GM12878 (cell line): ENCODE measurements at regions not wholly inside any gene's neighbourhood (a gene's known extent, or its start where the extent isn't known, plus 50 kb on each side); places are given as distances from the start of the nearest gene placed in this dataset.

Experiments used
- ATAC-seq: fragments of 200-7000 bp; cut with Tn5 transposase; 3 replicates; pipeline ENCODE4 v1.9.1; 2020; ENCODE audit warnings: mild to moderate bottlenecking, moderate library complexity
- BruUV-seq: library from RNA; stranded (reverse); fragments of 400-500 nt; replicated peaks from 2 replicates; lab custom pipeline; 2021; lab: Mats Ljungman, UMichigan
- CTCF ChIA-PET: fragments of 300-600 bp; sonication (Branson Sonifier 250); formaldehyde crosslinking; extraction: SDS; loops from one replicate; lab custom pipeline; 2021; ENCODE audit warnings: inconsistent platforms; lab: Yijun Ruan, JAX
- POLR2A ChIA-PET: fragments of 350-600 bp; formaldehyde crosslinking; extraction: SDS; loops from one replicate; lab custom pipeline; 2021; ENCODE audit warnings: inconsistent platforms; lab: Charles Lee
- RAD21 ChIA-PET: fragments of 300-600 bp; sonication (Branson Sonifier 250); formaldehyde crosslinking; loops from one replicate; lab custom pipeline; 2023; ENCODE audit warnings: antibody characterized with exemption; ENCODE audit not compliant: unreplicated experiment; lab: Charles Lee
- SMC1A ChIA-PET: fragments of 300-600 bp; sonication (Branson Sonifier 250); formaldehyde crosslinking; loops from one replicate; lab custom pipeline; 2023; ENCODE audit not compliant: unreplicated experiment, uncharacterized antibody; lab: Charles Lee
- DNase-seq: peaks from one replicate; pipeline ENCODE4 v3.0.0-alpha.2; 2011; ENCODE audit warnings: low read depth, low spot score
- FAIRE-seq: peaks from 3 replicates; lab custom pipeline; 2011; peaks lifted over from hg19 to GRCh38; lab: Jason Lieb, UNC
- H2AFZ ChIP-seq: 2 replicates; pipeline ENCODE4 v1.6.0; 2011; ENCODE audit warnings: low read depth, low read length, control low read depth; ENCODE audit not compliant: control insufficient read depth
- H3K27ac ChIP-seq: 2 replicates; pipeline ENCODE4 v1.5.1; 2011; ENCODE audit warnings: control low read depth; ENCODE audit not compliant: control insufficient read depth, insufficient read depth
- H3K27me3 ChIP-seq, 2 experiments: replicated peaks in 1 of 2; 2 replicates each; pipeline versions ENCODE4 v1.6.0 to v1.6.1; 2011; ENCODE audit warnings: low read length in 1 of 2; ENCODE audit not compliant: control insufficient read depth in 2 of 2, insufficient read depth in 2 of 2
- H3K36me3 ChIP-seq, 2 experiments: 2 replicates each; pipeline ENCODE4 v1.5.1; 2011; ENCODE audit warnings: low read length in 1 of 2; ENCODE audit not compliant: control insufficient read depth in 2 of 2, insufficient read depth in 2 of 2
- H3K4me1 ChIP-seq: 2 replicates; pipeline ENCODE4 v1.6.1; 2011; ENCODE audit warnings: mild to moderate bottlenecking, low read length, moderate library complexity, mixed read lengths; ENCODE audit not compliant: control insufficient read depth, insufficient read depth
- H3K4me2 ChIP-seq: 2 replicates; pipeline ENCODE4 v1.6.0; 2011; ENCODE audit warnings: control low read depth; ENCODE audit not compliant: control insufficient read depth, insufficient read depth
- H3K4me3 ChIP-seq: fragments of 200-600 bp; sonication (generic); 2 replicates; pipeline ENCODE4 v1.5.1; 2016
- H3K79me2 ChIP-seq: 2 replicates; pipeline ENCODE4 v1.6.0; 2011; ENCODE audit warnings: low read length; ENCODE audit not compliant: control insufficient read depth, insufficient read depth
- H3K9ac ChIP-seq: 2 replicates; pipeline ENCODE4 v1.8.0; 2011; ENCODE audit warnings: low read length, control low read depth, mixed read lengths; ENCODE audit not compliant: control insufficient read depth, insufficient read depth
- H3K9me3 ChIP-seq: replicated peaks from 3 replicates; pipeline ENCODE4 v1.5.1; 2011; ENCODE audit warnings: mild to moderate bottlenecking, low read length; ENCODE audit not compliant: control insufficient read depth, insufficient read depth
- H4K20me1 ChIP-seq: 2 replicates; pipeline ENCODE4 v1.6.0; 2011; ENCODE audit not compliant: control insufficient read depth, insufficient read depth
- EGR1 ChIP-seq, 2 experiments: IDR thresholded peaks; 1 replicate in 1 of 2; 2 replicates in 1 of 2; pipeline ENCODE4 v1.6.1; 2011 to 2012; ENCODE audit warnings: low read depth in 2 of 2, low read length in 2 of 2, borderline replicate concordance in 1 of 2, mild to moderate bottlenecking in 1 of 2, moderate library complexity in 1 of 2
- EZH2 ChIP-seq: IDR thresholded peaks from 2 replicates; pipeline ENCODE4 v1.6.1; 2012; ENCODE audit warnings: low read depth, mild to moderate bottlenecking, control low read depth, inconsistent platforms, low read length, borderline replicate concordance; ENCODE audit not compliant: control insufficient read depth
- PKNOX1 ChIP-seq: fragments of 450-650 bp; IDR thresholded peaks from 2 replicates; pipeline ENCODE4 v1.6.1; 2016; ENCODE audit warnings: mild to moderate bottlenecking
- USF1 ChIP-seq: IDR thresholded peaks from 2 replicates; pipeline ENCODE4 v1.6.1; 2011; ENCODE audit warnings: borderline replicate concordance, low read depth, mild to moderate bottlenecking, moderate library complexity, mixed read lengths, low read length; ENCODE audit not compliant: insufficient read depth; ENCODE audit errors: extremely low read length
- ZSCAN29 ChIP-seq: fragments of 450-650 bp; IDR thresholded peaks from 2 replicates; pipeline ENCODE4 v1.6.1; 2017; ENCODE audit warnings: mild to moderate bottlenecking, moderate library complexity
- WGBS: methylation state at CpG from one replicate; pipeline ENCODE4 v1.1.6; 2016; ENCODE audit warnings: low lambda C conversion rate; ENCODE audit not compliant: insufficient replicate concordance, insufficient coverage; ENCODE audit errors: missing lambda C conversion rate; 5-methylcytosine and 5-hydroxymethylcytosine counted together
- in situ Hi-C: fragments of 300-500 bp; cut with MboI; formaldehyde crosslinking; loops from 9 replicates; pipeline ENCODE4 v1.14.3; 2018; ENCODE audit warnings: mixed read lengths
- intact Hi-C: fragments of 100-400 bp; cut with micrococcal nuclease; formaldehyde crosslinking; loops from one replicate; pipeline ENCODE4 v1.14.2; 2022; ENCODE audit not compliant: unreplicated experiment
- TF ChIP-seq, protein P1 (sequence below): fragments of 450-650 bp; IDR thresholded peaks from 2 replicates; pipeline ENCODE4 v1.6.1; 2018; ENCODE audit warnings: borderline replicate concordance, mild to moderate bottlenecking; ENCODE audit not compliant: partially characterized antibody

- CTCF ChIA-PET: interaction anchor here (0.9 to 1.3 kb wide), 3 partner anchors 9 to 117 kb away, joined by 3 to 4 read pairs (median 3); no protein-coding TSS in a partner anchor
- ATAC-seq: no peak
Measured at GRCh38 chr10:43913676-43914235, 265.1 kb upstream of the ZNF32 start.

More at GRCh38 chr10:43913676-43914235, 265.1 kb upstream of the ZNF32 start:
- intact Hi-C loops (no loop called here), in situ Hi-C loops (no loop called here)
- H3K79me2 ChIP-seq: no peaks in the 10 kb centered on the region
- ChIA-PET POLR2A (no interaction called here), RAD21 (interaction anchor here (1.0 kb wide), 1 partner anchor 9 kb away, joined by 3 read pairs; no protein-coding TSS in a partner anchor), SMC1A (interaction anchor here (0.9 to 1.1 kb wide), 3 partner anchors 94 to 123 kb away, joined by 3 to 5 read pairs (median 4); no protein-coding TSS in a partner anchor)
- TF ChIP-seq, protein P1, sequence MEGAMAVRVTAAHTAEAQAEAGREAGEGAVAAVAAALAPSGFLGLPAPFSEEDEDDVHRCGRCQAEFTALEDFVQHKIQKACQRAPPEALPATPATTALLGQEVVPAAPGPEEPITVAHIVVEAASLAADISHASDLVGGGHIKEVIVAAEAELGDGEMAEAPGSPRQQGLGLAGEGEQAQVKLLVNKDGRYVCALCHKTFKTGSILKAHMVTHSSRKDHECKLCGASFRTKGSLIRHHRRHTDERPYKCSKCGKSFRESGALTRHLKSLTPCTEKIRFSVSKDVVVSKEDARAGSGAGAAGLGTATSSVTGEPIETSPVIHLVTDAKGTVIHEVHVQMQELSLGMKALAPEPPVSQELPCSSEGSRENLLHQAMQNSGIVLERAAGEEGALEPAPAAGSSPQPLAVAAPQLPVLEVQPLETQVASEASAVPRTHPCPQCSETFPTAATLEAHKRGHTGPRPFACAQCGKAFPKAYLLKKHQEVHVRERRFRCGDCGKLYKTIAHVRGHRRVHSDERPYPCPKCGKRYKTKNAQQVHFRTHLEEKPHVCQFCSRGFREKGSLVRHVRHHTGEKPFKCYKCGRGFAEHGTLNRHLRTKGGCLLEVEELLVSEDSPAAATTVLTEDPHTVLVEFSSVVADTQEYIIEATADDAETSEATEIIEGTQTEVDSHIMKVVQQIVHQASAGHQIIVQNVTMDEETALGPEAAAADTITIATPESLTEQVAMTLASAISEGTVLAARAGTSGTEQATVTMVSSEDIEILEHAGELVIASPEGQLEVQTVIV: no peak
- TF ChIP-seq USF1: no peak
- no peak for TF ChIP-seq EGR1 (IDR thresholded peaks at IDR 0.05; ENCODE audit: borderline replicate concordance in 1 of 2, low read depth in 2 of 2, low read length in 2 of 2)
- no peak for TF ChIP-seq ZSCAN29
- no peak for TF ChIP-seq EZH2
- no peak for TF ChIP-seq PKNOX1
- no peaks in the 10 kb centered on the region for H3K9me3 ChIP-seq
- WGBS: 26% methylated on average over 8 of the region's 8 CpGs
- H3K4me2 ChIP-seq: no peak overlapping the region
- no peaks in the 10 kb centered on the region for H3K36me3 ChIP-seq
- peaks cover 4% of the 10 kb centered on the region for H3K4me1 ChIP-seq
- H2AFZ ChIP-seq: no peak overlapping the region
- no peaks in the 10 kb centered on the region for H4K20me1 ChIP-seq
- no TSS peak for BruUV-seq
- no peak overlapping the region for H3K4me3 ChIP-seq
- H3K9ac ChIP-seq: no peak overlapping the region
- H3K27ac ChIP-seq: no peak overlapping the region
- no peak for FAIRE-seq
- H3K27me3 ChIP-seq: no peaks in the 10 kb centered on the region
- DNase-seq: no peak
